Type B pancreatic cell (in vitro differentiated cells): ENCODE measurements at regions not wholly inside any gene's neighbourhood (a gene's known extent, or its start where the extent isn't known, plus 50 kb on each side); places are given as distances from the start of the nearest gene placed in this dataset.

ENCODE experiments used
- DNase-seq: peaks from one replicate; pipeline ENCODE4 v3.0.0; 2021; ENCODE audit warnings: mixed read lengths; ENCODE audit not compliant: unreplicated experiment; ENCODE audit errors: extremely low spot score
- H3K27ac Mint-ChIP-seq: 2 replicates; pipeline ENCODE4 v1.8.0; 2021; ENCODE audit warnings: mild to moderate bottlenecking, mixed read lengths
- H3K27me3 Mint-ChIP-seq: 2 replicates; pipeline ENCODE4 v1.8.0; 2021; ENCODE audit warnings: mixed read lengths
- H3K36me3 Mint-ChIP-seq: 2 replicates; pipeline ENCODE4 v1.8.0; 2021; ENCODE audit warnings: mixed read lengths
- H3K4me1 Mint-ChIP-seq: one replicate; pipeline ENCODE4 v1.8.0; 2021; ENCODE audit warnings: mixed read lengths; ENCODE audit not compliant: unreplicated experiment
- H3K4me3 Mint-ChIP-seq: 2 replicates; pipeline ENCODE4 v1.8.0; 2021; ENCODE audit warnings: mild to moderate bottlenecking, mixed read lengths
- H3K9me3 Mint-ChIP-seq: 2 replicates; pipeline ENCODE4 v1.8.0; 2021; ENCODE audit warnings: mixed read lengths
- CTCF ChIP-seq: fragments of 200-600 bp; sonication (generic); conservative IDR thresholded peaks from 2 replicates; pipeline ENCODE4 v1.5.0; 2021; ENCODE audit warnings: antibody characterized with exemption, mild to moderate bottlenecking

- no peak for TF ChIP-seq CTCF
- no peak for DNase-seq
- Mint-ChIP-seq H3K9me3 (no peaks in the 10 kb centered on the region), H3K27ac (no peak overlapping the region), H3K4me1 (no peaks in the 10 kb centered on the region), H3K36me3 (no peaks in the 10 kb centered on the region), H3K27me3 (peaks cover 3% of the 10 kb centered on the region), H3K4me3 (no peak overlapping the region)
These were observed 148.3 kb upstream of the SRD5A2 start for GRCh38 chr2:31729065-31729439.

- Mint-ChIP-seq H3K27ac (no peak overlapping the region), H3K9me3 (no peaks in the 10 kb centered on the region), H3K27me3 (no peaks in the 10 kb centered on the region), H3K4me1 (no peaks in the 10 kb centered on the region), H3K36me3 (no peaks in the 10 kb centered on the region), H3K4me3 (no peak overlapping the region)
- DNase-seq = no peak
- TF ChIP-seq CTCF = no peak
These were observed 147.8 kb upstream of the SRD5A2 start for GRCh38 chr2:31728406-31729064.

- no peak for DNase-seq
- Mint-ChIP-seq H3K4me1 (no peaks in the 10 kb centered on the region), H3K4me3 (no peak overlapping the region), H3K9me3 (no peaks in the 10 kb centered on the region), H3K27me3 (no peaks in the 10 kb centered on the region), H3K36me3 (no peaks in the 10 kb centered on the region), H3K27ac (no peak overlapping the region)
- no peak for TF ChIP-seq CTCF
These were observed 145.7 kb upstream of the SRD5A2 start for GRCh38 chr2:31726457-31726856.

- no peak for DNase-seq
- Mint-ChIP-seq H3K4me3 (no peak overlapping the region), H3K27me3 (peaks cover under 1% of the 10 kb centered on the region), H3K36me3 (no peaks in the 10 kb centered on the region), H3K27ac (no peak overlapping the region), H3K9me3 (no peaks in the 10 kb centered on the region), H3K4me1 (no peaks in the 10 kb centered on the region)
- TF ChIP-seq CTCF = no peak
These were observed 144.7 kb upstream of the SRD5A2 start for GRCh38 chr2:31725444-31725843.

GRCh38 chr2:31711737-31712136, 131.0 kb upstream of the SRD5A2 start:
- peaks cover 7% of the 10 kb centered on the region for H3K27me3 Mint-ChIP-seq
- no peaks in the 10 kb centered on the region for H3K4me1 Mint-ChIP-seq
- no peaks in the 10 kb centered on the region for H3K36me3 Mint-ChIP-seq
- no peaks in the 10 kb centered on the region for H3K9me3 Mint-ChIP-seq
- no peak overlapping the region for H3K27ac Mint-ChIP-seq
- no peak for TF ChIP-seq CTCF
- H3K4me3 Mint-ChIP-seq = no peak overlapping the region
- DNase-seq = no peak

- TF ChIP-seq CTCF = no peak
- Mint-ChIP-seq H3K4me1 (no peaks in the 10 kb centered on the region), H3K9me3 (no peaks in the 10 kb centered on the region), H3K36me3 (no peaks in the 10 kb centered on the region), H3K4me3 (no peak overlapping the region), H3K27ac (no peak overlapping the region), H3K27me3 (peaks cover 10% of the 10 kb centered on the region)
- no peak for DNase-seq
These were observed 129.4 kb upstream of the SRD5A2 start for GRCh38 chr2:31710121-31710520.
